Endothelial cell (in vitro differentiated cells): ENCODE measurements at regions not wholly inside any gene's neighbourhood (a gene's known extent, or its start where the extent isn't known, plus 50 kb on each side); places are given as distances from the start of the nearest gene placed in this dataset.

ENCODE experiments used
- DNase-seq: peaks from one replicate; pipeline ENCODE4 v3.0.0; 2021; ENCODE audit warnings: low spot score
- H3K27ac Mint-ChIP-seq: one replicate; pipeline ENCODE4 v1.8.0; 2021; ENCODE audit warnings: mixed read lengths, inconsistent platforms; ENCODE audit not compliant: unreplicated experiment
- H3K27me3 Mint-ChIP-seq: one replicate; pipeline ENCODE4 v1.8.0; 2021; ENCODE audit warnings: mild to moderate bottlenecking, moderate library complexity, mixed read lengths, inconsistent platforms; ENCODE audit not compliant: unreplicated experiment
- H3K36me3 Mint-ChIP-seq: one replicate; pipeline ENCODE4 v1.8.0; 2021; ENCODE audit warnings: mild to moderate bottlenecking, low read depth, mixed read lengths, inconsistent platforms; ENCODE audit not compliant: unreplicated experiment
- H3K4me1 Mint-ChIP-seq: one replicate; pipeline ENCODE4 v1.8.0; 2021; ENCODE audit warnings: mild to moderate bottlenecking, mixed read lengths, inconsistent platforms; ENCODE audit not compliant: unreplicated experiment
- H3K4me3 Mint-ChIP-seq: one replicate; pipeline ENCODE4 v1.8.0; 2021; ENCODE audit warnings: mild to moderate bottlenecking, mixed read lengths, inconsistent platforms; ENCODE audit not compliant: unreplicated experiment
- H3K9me3 Mint-ChIP-seq: one replicate; pipeline ENCODE4 v1.8.0; 2021; ENCODE audit warnings: mixed read lengths, inconsistent platforms; ENCODE audit not compliant: unreplicated experiment
- TF ChIP-seq, protein P1 (sequence below): fragments of 200-600 bp; sonication (generic); IDR thresholded peaks from one replicate; pipeline ENCODE4 v1.5.0; 2021; ENCODE audit warnings: antibody characterized with exemption; ENCODE audit not compliant: unreplicated experiment

DNA sequence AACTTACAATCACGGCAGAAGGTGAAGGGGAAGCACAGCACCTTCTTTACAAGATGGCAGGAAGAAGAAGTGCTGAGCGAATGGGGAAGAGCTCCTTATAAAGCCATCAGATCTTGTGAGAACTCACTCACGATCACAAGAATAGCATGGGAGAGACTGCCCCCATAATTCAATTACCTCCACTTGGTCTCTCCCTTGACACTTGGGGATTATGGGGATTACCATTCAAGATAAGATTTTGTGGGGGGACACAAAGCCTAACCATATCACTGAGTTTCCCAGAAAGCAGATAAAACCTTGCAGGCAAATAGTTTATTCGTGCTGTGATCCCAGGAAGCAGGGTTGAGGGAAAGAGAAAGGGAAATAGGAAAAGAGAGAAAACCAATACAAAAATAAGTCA, 69.0 kb upstream of the GYPA start:
- Mint-ChIP-seq H3K27ac (no peak overlapping the region), H3K4me3 (no peak overlapping the region), H3K36me3 (no peaks in the 10 kb centered on the region), H3K27me3 (no peaks in the 10 kb centered on the region), H3K9me3 (no peaks in the 10 kb centered on the region), H3K4me1 (no peaks in the 10 kb centered on the region)
- TF ChIP-seq, protein P1, sequence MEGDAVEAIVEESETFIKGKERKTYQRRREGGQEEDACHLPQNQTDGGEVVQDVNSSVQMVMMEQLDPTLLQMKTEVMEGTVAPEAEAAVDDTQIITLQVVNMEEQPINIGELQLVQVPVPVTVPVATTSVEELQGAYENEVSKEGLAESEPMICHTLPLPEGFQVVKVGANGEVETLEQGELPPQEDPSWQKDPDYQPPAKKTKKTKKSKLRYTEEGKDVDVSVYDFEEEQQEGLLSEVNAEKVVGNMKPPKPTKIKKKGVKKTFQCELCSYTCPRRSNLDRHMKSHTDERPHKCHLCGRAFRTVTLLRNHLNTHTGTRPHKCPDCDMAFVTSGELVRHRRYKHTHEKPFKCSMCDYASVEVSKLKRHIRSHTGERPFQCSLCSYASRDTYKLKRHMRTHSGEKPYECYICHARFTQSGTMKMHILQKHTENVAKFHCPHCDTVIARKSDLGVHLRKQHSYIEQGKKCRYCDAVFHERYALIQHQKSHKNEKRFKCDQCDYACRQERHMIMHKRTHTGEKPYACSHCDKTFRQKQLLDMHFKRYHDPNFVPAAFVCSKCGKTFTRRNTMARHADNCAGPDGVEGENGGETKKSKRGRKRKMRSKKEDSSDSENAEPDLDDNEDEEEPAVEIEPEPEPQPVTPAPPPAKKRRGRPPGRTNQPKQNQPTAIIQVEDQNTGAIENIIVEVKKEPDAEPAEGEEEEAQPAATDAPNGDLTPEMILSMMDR = no peak
- no peak for DNase-seq

DNA sequence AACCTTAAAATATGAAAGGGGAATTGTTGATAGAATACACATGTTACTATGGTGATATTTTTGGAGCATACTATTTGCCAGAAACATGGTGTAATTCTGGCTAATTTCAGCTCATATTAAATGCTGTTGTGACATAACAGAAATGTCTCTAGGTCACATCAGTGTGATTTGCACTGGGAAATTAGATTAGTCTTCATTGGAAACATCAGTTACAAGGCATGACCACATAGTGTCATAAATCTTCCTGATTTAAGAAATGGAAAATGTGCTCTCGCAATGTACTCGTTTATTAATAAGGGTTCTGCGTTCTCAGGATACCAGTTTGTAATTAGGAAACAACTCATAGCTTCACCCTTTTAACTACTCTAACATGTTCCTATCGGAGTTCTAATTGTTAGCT, 72.9 kb upstream of the GYPA start:
- Mint-ChIP-seq H3K36me3 (no peaks in the 10 kb centered on the region), H3K27ac (no peak overlapping the region), H3K4me3 (no peak overlapping the region), H3K9me3 (no peaks in the 10 kb centered on the region), H3K27me3 (no peaks in the 10 kb centered on the region), H3K4me1 (no peaks in the 10 kb centered on the region)
- DNase-seq = no peak
- TF ChIP-seq, protein P1 = no peak

DNA sequence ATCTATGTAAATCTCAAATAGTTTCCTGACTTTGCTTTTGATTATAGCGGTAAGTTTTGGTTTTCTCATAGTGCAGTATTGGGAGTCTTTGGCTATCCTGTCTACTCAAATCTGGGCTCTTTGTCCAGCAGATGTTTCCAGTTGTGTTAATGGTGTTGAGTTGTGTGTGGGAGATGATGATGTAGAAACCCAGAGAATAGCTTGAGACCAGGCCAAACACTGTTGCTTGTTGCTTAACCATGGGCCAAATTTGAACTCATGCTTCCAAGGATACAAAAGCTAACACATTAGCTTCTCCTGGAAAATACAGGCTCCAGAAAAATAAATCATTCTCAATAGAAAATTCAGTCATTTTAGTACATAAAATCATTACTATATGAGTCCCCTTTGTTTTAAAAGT, 82.6 kb upstream of the GYPA start:
- H3K36me3 Mint-ChIP-seq = no peaks in the 10 kb centered on the region
- no peak for DNase-seq
- no peaks in the 10 kb centered on the region for H3K9me3 Mint-ChIP-seq
- no peak overlapping the region for H3K27ac Mint-ChIP-seq
- TF ChIP-seq, protein P1 = no peak
- no peaks in the 10 kb centered on the region for H3K4me1 Mint-ChIP-seq
- H3K27me3 Mint-ChIP-seq = no peaks in the 10 kb centered on the region
- H3K4me3 Mint-ChIP-seq = no peak overlapping the region

DNA sequence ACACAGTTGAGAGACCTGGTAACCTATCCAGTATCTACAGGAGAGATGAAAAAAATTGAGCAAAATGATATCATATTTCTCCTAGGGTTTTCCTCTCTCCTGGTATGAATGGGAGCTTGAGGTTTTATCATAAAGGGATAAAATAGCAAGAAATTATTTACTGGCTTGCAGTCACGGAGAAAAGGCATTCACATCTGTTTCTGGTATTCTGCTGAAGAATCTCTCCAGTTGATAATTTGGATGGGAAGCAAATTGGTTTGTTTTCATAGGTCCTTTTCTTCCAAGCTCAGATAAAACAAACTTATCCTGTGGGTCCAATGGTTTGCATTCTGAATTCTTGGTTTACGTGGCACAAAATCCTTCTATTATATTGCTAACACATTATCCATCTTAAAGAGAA, 83.1 kb upstream of the GYPA start:
- Mint-ChIP-seq H3K9me3 (no peaks in the 10 kb centered on the region), H3K27me3 (no peaks in the 10 kb centered on the region), H3K27ac (no peak overlapping the region), H3K36me3 (no peaks in the 10 kb centered on the region), H3K4me1 (no peaks in the 10 kb centered on the region), H3K4me3 (no peak overlapping the region)
- DNase-seq = no peak
- TF ChIP-seq, protein P1 = no peak

DNA sequence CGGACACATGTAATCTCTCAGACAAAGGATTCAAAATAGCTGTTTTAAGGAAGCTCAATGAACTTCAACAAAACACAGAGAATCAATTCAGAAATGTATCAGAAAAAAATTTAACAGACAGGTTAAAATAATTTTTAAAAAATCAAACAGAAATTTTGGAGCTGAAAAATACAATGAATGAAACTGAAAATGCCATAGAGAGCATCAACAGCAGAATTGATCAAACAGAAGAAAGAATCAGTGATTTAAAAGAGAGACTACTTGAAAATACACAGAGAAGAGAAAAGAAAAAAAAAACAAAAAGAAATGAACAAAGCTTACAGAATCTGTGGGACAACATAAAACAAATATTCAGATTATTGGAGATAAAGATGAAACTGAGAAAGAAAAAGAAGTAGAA, 118.8 kb upstream of the GYPA start:
- Mint-ChIP-seq H3K9me3 (no peaks in the 10 kb centered on the region), H3K4me1 (no peaks in the 10 kb centered on the region), H3K27me3 (no peaks in the 10 kb centered on the region), H3K36me3 (no peaks in the 10 kb centered on the region), H3K4me3 (no peak overlapping the region), H3K27ac (no peak overlapping the region)
- no peak for DNase-seq
- TF ChIP-seq, protein P1 = no peak
